VCaP (cell line): ENCODE measurements at regions not wholly inside any gene's neighbourhood (a gene's known extent, or its start where the extent isn't known, plus 50 kb on each side); places are given as distances from the start of the nearest gene placed in this dataset.

ENCODE experiments used
- H3K27ac ChIP-seq: fragments of 450-650 bp; 2 replicates; pipeline ENCODE4 v1.5.1; 2017
- TF ChIP-seq, protein P1 (sequence below): fragments of 450-650 bp; conservative IDR thresholded peaks from 2 replicates; pipeline ENCODE4 v1.5.1; 2017; ENCODE audit warnings: mild to moderate bottlenecking, moderate library complexity

DNA sequence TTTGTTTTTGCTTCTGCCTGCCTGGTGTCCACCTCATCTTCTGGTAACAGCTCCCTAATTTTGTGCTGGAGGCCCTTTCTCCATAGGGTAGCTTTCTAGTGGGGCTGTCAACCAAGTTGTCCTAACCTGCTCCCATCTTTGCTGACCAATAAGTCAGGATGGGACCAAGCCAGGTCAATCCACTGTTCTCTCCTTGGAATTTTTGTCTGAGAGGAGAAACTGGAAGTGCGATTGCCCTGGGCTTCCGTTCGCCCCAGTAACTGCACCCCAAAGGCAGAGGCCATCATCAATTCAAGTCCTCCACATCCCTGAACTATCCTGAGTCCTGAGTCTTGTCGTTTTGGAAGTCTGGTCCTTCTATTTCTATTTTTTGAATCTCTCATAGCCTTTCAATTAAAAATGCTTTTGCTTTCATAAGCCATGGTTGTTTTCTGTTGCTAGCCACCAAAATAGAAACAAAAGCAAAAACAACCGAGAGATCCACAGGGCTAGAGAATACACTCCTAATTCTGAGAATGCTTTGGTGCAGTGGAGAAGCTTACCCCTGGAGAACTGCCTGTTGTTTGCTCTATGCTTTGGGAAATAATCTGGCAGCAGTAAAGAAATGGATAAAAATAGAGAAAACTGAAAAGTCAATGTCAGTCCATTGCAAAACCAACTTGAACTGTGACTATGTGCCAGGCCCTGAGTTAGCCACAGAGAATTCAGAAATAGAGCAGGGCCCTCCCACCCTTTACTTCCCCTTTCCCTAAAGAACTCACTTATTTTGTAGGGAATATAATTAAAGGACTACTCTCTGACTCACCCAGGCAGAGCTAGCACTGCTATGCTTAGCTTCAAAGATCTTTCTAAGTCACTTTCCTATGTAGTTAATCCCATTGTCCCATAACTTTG, 368.1 kb downstream of the CXCL12 start:
- H3K27ac ChIP-seq, result no peak overlapping the region
- TF ChIP-seq, protein P1, sequence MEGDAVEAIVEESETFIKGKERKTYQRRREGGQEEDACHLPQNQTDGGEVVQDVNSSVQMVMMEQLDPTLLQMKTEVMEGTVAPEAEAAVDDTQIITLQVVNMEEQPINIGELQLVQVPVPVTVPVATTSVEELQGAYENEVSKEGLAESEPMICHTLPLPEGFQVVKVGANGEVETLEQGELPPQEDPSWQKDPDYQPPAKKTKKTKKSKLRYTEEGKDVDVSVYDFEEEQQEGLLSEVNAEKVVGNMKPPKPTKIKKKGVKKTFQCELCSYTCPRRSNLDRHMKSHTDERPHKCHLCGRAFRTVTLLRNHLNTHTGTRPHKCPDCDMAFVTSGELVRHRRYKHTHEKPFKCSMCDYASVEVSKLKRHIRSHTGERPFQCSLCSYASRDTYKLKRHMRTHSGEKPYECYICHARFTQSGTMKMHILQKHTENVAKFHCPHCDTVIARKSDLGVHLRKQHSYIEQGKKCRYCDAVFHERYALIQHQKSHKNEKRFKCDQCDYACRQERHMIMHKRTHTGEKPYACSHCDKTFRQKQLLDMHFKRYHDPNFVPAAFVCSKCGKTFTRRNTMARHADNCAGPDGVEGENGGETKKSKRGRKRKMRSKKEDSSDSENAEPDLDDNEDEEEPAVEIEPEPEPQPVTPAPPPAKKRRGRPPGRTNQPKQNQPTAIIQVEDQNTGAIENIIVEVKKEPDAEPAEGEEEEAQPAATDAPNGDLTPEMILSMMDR, result no peak

DNA sequence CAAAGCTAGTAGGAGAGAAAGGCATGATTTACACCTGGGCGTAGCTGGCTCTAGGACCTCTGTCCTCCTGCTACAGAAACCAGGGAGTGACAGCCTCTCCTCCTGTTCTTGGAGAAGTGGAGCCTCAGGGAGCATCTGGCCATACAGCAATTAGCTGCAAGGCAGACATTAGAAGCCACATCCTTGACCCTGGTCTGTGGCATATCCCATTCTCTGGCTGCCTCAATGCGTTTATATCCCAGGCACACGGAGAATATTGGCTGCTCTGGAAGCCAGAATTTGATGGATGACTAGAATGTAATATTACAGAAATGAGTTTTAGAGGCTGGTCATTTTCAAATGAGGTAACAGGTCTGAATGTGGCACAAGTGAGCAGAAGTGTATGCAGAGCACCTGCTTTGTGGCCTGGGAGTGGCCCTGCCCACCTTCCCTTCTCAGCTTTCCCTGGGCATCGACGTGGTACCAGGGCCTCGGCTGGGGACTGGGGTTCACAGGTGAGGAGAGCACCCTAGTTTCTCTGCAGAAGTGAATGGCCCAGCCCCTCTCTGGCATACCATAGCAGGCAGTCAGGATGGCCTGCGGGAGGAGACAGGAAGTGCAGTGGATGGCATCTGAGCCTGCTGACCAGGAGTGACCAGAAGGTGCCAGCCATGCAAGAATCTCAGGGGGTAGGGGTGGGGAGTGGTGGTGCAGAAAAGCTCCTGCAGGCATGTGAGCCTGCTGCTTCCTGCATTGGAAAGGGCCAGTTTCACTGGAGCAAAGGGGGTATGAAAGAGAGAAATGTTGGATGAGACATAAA, 367.2 kb upstream of the ZNF32 start:
- TF ChIP-seq, protein P1, result no peak
- H3K27ac ChIP-seq, result no peak overlapping the region

DNA sequence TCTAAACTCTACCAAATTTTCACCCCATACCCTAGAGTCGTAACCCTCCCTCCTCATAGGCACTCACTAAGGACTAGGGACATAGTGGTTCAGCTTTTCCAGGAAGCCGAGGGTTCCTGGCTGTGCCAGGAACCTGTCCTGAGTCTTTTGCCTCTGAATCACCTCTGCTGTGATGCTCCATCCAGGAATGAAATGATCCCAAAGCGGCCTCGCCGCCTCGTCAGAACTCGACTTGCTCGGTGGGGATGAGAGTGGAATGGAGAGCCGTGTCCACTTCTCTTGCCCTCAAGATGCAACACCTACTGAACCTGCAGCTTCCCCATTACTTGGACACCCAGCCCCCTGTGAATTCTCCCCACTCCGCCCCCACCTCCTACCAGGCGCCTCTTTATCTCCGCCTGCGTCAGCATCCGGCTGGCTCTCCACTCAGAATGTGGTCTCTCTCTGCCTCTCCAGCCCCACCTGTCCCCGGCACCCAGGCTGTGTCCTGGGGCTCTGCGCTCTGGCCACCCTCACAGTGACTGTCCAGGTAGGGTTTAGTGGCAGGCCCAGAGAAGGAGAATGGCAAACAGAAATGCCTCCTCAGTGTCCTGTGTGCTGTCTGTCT, 366.1 kb upstream of the ZNF32 start:
- no peak overlapping the region for H3K27ac ChIP-seq
- TF ChIP-seq, protein P1, result no peak

DNA sequence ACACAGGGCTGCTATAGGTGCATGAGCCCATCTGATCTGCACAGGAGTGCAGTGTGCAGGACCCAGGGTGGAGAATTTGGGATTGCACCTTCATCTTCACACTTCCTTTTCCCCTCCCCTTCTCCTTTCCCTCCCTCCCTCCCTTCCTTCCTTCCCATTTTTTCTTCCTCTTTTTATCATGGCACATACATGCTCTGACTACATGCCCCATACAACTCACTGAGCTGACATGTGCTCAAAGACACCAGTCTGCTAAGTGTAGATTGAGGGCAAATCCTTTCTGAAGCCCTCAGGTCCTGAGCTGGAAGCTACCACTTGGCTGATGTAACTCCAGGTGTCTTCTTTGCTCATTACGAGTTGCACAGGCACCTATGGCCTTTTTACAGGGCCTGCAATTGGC, 365.3 kb upstream of the ZNF32 start:
- H3K27ac ChIP-seq, result no peak overlapping the region
- TF ChIP-seq, protein P1, result no peak

DNA sequence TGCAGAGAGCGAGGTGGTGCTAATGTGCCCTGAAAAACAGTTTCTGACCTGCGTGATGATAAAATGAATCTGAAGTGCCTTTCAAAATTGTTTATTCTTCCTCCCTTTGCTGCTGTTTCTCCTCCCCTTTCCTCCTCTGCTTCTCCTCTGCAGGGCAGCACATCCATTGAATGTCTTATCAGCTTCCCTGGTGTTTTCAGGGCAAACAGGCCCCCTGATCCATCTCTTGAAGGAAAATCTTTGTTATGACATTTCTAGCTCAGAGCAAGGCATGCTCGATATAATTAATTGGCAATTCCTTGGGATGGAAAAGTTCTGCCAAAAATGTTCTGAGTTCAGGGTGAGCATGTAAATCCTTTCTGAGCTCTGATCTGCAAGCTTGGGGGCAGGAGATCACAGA, 364.2 kb upstream of the ZNF32 start:
- TF ChIP-seq, protein P1, result no peak
- H3K27ac ChIP-seq, result no peak overlapping the region

DNA sequence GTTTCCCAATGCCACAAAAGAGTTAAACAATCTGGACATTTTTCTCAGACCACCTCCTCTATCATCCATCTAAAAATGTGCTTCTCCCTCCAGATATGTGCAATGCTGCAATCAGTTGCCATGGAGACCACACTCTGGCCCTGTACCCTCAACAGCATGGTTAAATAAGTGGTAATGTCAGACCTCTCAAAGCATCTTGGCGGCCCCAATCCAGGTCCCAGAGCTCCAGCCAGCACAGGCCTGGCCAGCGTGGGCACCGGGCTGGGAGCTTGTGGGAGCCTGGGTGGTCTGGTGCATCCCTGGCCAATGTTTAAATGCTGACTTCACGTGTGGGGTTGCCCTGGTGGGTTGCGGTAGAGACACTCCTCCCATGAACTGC, 362.9 kb upstream of the ZNF32 start:
- TF ChIP-seq, protein P1, result no peak
- no peak overlapping the region for H3K27ac ChIP-seq

DNA sequence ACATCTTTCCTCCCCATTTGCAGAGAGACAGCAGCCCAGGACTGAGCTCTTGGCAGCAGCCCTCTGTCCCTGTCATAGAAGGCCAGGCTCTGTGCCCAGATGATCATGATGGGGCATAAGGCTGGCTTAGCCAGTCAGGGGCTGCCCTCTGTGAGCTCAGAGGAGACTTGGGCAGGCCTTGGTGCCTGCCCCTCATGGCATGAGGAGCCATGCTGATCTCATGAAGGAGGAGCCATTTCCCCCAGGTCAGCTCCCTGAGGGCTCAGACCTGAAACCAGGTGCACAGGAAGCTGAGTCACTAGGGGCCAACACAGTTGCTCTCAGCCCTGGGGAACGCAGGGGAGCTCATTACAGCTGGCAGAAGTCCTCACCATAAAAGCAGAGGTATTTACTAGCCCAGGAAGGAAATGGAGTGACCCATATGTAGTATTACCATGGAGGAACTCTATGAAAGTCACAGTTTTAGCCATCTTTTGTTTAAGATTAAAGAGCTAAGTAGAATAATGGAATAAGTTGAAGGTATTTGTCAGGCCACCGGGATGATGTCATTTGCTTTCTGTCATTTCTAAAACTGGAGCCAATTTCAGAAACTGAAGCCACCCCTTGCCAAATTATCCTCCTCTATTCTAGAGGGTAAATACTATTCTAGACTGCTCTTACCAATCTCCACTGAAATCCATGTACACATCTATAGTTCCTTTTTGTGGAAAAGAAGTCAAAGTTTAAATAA, 362.4 kb upstream of the ZNF32 start:
- TF ChIP-seq, protein P1, result no peak
- no peak overlapping the region for H3K27ac ChIP-seq
